SKM-1 treated with dmso at 0.1 percent for 144 hours (cell line): ENCODE measurements at regions not wholly inside any gene's neighbourhood (a gene's known extent, or its start where the extent isn't known, plus 50 kb on each side); places are given as distances from the start of the nearest gene placed in this dataset.
A peak's percentile ranks its signal among the peaks of the same experiment; 100 is the strongest.

ENCODE experiments used
- DNase-seq: peaks from one replicate; lab custom pipeline; 2025; ENCODE audit not compliant: unreplicated experiment; lab: John Stamatoyannopoulos, UW

- DNase-seq: no peak
These were observed 56.6 kb downstream of the HLA-G start for GRCh38 chr6:29884261-29884660.

- DNase-seq: no peak
These were observed 55.6 kb upstream of the HLA-A start for GRCh38 chr6:29886701-29887100.

DNA sequence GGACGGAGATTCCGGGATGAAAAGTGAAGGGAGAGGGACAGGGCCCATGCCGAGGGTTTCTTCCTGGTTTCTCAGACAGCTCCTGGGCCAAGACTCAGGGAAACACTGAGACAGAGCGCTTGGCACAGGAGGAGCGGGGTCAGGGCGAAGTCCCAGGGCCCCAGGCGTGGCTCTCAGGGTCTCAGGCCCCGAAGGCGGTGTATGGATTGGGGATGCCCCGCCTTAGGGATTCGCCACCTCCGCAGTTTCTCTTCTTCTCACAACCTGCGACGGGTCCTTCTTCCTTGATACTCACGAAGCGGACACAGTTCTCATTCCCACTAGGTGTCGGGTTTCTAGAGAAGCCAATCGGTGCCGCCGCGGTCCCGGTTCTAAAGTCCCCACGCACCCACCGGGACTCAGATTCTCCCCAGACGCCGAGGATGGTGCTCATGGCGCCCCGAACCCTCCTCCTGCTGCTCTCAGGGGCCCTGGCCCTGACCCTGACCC, 55.0 kb upstream of the HLA-A start:
- DNase-seq: peak; percentile 23

GRCh38 chr6:29887819-29888776, 54.2 kb upstream of the HLA-A start:
- DNase-seq: peak; percentile 16
